Endothelial cell (in vitro differentiated cells): ENCODE measurements at regions not wholly inside any gene's neighbourhood (a gene's known extent, or its start where the extent isn't known, plus 50 kb on each side); places are given as distances from the start of the nearest gene placed in this dataset.

ENCODE experiments used
- DNase-seq: peaks from one replicate; pipeline ENCODE4 v3.0.0; 2021; ENCODE audit warnings: low spot score
- H3K27ac Mint-ChIP-seq: one replicate; pipeline ENCODE4 v1.8.0; 2021; ENCODE audit warnings: mixed read lengths, inconsistent platforms; ENCODE audit not compliant: unreplicated experiment
- H3K27me3 Mint-ChIP-seq: one replicate; pipeline ENCODE4 v1.8.0; 2021; ENCODE audit warnings: mild to moderate bottlenecking, moderate library complexity, mixed read lengths, inconsistent platforms; ENCODE audit not compliant: unreplicated experiment
- H3K36me3 Mint-ChIP-seq: one replicate; pipeline ENCODE4 v1.8.0; 2021; ENCODE audit warnings: mild to moderate bottlenecking, low read depth, mixed read lengths, inconsistent platforms; ENCODE audit not compliant: unreplicated experiment
- H3K4me1 Mint-ChIP-seq: one replicate; pipeline ENCODE4 v1.8.0; 2021; ENCODE audit warnings: mild to moderate bottlenecking, mixed read lengths, inconsistent platforms; ENCODE audit not compliant: unreplicated experiment
- H3K4me3 Mint-ChIP-seq: one replicate; pipeline ENCODE4 v1.8.0; 2021; ENCODE audit warnings: mild to moderate bottlenecking, mixed read lengths, inconsistent platforms; ENCODE audit not compliant: unreplicated experiment
- H3K9me3 Mint-ChIP-seq: one replicate; pipeline ENCODE4 v1.8.0; 2021; ENCODE audit warnings: mixed read lengths, inconsistent platforms; ENCODE audit not compliant: unreplicated experiment
- TF ChIP-seq, protein P1 (sequence below): fragments of 200-600 bp; sonication (generic); IDR thresholded peaks from one replicate; pipeline ENCODE4 v1.5.0; 2021; ENCODE audit warnings: antibody characterized with exemption; ENCODE audit not compliant: unreplicated experiment

GRCh38 chr9:88215196-88216125 is 77.2 kb upstream of the SPATA31C2 start:
- H3K36me3 Mint-ChIP-seq: no peaks in the 10 kb centered on the region
- no peaks in the 10 kb centered on the region for H3K9me3 Mint-ChIP-seq
- DNase-seq: no peak
- H3K4me1 Mint-ChIP-seq: peaks cover 10% of the 10 kb centered on the region
- TF ChIP-seq, protein P1, sequence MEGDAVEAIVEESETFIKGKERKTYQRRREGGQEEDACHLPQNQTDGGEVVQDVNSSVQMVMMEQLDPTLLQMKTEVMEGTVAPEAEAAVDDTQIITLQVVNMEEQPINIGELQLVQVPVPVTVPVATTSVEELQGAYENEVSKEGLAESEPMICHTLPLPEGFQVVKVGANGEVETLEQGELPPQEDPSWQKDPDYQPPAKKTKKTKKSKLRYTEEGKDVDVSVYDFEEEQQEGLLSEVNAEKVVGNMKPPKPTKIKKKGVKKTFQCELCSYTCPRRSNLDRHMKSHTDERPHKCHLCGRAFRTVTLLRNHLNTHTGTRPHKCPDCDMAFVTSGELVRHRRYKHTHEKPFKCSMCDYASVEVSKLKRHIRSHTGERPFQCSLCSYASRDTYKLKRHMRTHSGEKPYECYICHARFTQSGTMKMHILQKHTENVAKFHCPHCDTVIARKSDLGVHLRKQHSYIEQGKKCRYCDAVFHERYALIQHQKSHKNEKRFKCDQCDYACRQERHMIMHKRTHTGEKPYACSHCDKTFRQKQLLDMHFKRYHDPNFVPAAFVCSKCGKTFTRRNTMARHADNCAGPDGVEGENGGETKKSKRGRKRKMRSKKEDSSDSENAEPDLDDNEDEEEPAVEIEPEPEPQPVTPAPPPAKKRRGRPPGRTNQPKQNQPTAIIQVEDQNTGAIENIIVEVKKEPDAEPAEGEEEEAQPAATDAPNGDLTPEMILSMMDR: no peak
- H3K4me3 Mint-ChIP-seq: no peak overlapping the region
- H3K27ac Mint-ChIP-seq: no peak overlapping the region
- no peaks in the 10 kb centered on the region for H3K27me3 Mint-ChIP-seq

DNA sequence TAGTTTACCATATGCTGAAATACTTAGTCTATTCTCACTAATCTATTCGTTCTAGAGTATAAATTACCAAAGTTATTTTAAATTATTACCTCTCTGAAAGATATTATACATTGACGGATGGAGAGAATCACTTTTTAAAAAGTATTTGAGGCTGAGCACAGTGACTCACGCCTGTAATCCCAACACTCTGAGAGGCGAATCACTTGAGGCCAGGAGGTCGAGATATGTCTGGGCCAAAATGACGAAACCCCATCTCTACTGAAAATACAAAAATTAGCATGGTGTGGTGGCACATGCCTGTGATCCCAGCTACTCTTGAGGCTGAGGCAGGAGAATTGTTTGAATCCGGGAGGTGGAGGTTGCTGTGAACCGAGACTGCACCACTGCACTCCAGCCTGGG is 64.0 kb upstream of the SPATA31C2 start:
- H3K4me3 Mint-ChIP-seq: no peak overlapping the region
- TF ChIP-seq, protein P1: no peak
- H3K27ac Mint-ChIP-seq: no peak overlapping the region

DNA sequence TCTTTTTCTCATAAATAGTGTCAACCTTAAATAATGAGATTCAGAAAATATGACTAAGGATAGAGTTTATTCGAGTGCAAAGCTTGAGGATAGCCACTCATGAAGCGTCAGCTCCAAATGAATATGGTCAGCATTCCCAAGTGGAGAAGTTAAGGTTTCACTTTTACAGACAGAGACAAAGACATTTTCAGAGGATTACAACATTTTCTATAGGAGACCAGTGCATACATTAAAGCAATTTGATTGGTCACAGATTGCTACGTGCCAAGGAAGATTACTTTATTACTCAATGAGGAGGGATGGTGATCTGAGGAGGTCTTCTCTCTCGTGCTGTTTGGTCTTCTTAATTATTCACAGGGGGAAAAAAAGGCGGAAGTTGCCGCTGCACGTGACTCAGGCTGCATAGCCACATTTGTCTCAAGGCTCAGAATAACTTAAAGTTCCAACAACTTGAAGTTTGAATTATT is 60.1 kb upstream of the SPATA31C2 start:
- DNase-seq: no peak
- no peaks in the 10 kb centered on the region for H3K27me3 Mint-ChIP-seq
- no peaks in the 10 kb centered on the region for H3K36me3 Mint-ChIP-seq
- peaks cover 7% of the 10 kb centered on the region for H3K4me1 Mint-ChIP-seq
- no peak overlapping the region for H3K27ac Mint-ChIP-seq
- H3K4me3 Mint-ChIP-seq: no peak overlapping the region
- no peaks in the 10 kb centered on the region for H3K9me3 Mint-ChIP-seq
- TF ChIP-seq, protein P1: no peak

More for the DNA sequence above, 64.0 kb upstream of the SPATA31C2 start:
- no peak for DNase-seq
- Mint-ChIP-seq H3K9me3 (no peaks in the 10 kb centered on the region), H3K36me3 (no peaks in the 10 kb centered on the region), H3K27me3 (no peaks in the 10 kb centered on the region), H3K4me1 (peaks cover 7% of the 10 kb centered on the region)

- no peak for DNase-seq
- H3K9me3 Mint-ChIP-seq: no peaks in the 10 kb centered on the region
- peak overlapping the region; percentile 11 for H3K27ac Mint-ChIP-seq
Observed at GRCh38 chr9:88197781-88198340, 59.6 kb upstream of the SPATA31C2 start.

More at GRCh38 chr9:88197781-88198340, 59.6 kb upstream of the SPATA31C2 start:
- no peaks in the 10 kb centered on the region for H3K36me3 Mint-ChIP-seq
- no peak overlapping the region for H3K4me3 Mint-ChIP-seq
- TF ChIP-seq, protein P1: no peak
- peaks cover 7% of the 10 kb centered on the region for H3K4me1 Mint-ChIP-seq
- no peaks in the 10 kb centered on the region for H3K27me3 Mint-ChIP-seq
